ENCODE measurements at regions not wholly inside any gene's neighbourhood (a gene's known extent, or its start where the extent isn't known, plus 50 kb on each side); places are given as distances from the start of the nearest gene placed in this dataset.

GRCh38 chr1:166705376-166706289, 133.6 kb upstream of the POGK start:
- H3K27me3 ChIP-seq (ENCODE audit: control insufficient read depth, insufficient read depth, low read length), result no peaks in the 10 kb centered on the region
- no peak overlapping the region for H3K4me3 ChIP-seq (ENCODE audit: low read depth, low read length)
- DNase-seq (ENCODE audit: low read depth), result no peak
- no peaks in the 10 kb centered on the region for H3K36me3 ChIP-seq (ENCODE audit: control insufficient read depth, insufficient read depth, low read length)
- TF ChIP-seq, protein P1, sequence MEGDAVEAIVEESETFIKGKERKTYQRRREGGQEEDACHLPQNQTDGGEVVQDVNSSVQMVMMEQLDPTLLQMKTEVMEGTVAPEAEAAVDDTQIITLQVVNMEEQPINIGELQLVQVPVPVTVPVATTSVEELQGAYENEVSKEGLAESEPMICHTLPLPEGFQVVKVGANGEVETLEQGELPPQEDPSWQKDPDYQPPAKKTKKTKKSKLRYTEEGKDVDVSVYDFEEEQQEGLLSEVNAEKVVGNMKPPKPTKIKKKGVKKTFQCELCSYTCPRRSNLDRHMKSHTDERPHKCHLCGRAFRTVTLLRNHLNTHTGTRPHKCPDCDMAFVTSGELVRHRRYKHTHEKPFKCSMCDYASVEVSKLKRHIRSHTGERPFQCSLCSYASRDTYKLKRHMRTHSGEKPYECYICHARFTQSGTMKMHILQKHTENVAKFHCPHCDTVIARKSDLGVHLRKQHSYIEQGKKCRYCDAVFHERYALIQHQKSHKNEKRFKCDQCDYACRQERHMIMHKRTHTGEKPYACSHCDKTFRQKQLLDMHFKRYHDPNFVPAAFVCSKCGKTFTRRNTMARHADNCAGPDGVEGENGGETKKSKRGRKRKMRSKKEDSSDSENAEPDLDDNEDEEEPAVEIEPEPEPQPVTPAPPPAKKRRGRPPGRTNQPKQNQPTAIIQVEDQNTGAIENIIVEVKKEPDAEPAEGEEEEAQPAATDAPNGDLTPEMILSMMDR (IDR thresholded peaks at IDR 0.05; ENCODE audit: insufficient read depth, low read length, poor library complexity, severe bottlenecking), result no peak

DNA sequence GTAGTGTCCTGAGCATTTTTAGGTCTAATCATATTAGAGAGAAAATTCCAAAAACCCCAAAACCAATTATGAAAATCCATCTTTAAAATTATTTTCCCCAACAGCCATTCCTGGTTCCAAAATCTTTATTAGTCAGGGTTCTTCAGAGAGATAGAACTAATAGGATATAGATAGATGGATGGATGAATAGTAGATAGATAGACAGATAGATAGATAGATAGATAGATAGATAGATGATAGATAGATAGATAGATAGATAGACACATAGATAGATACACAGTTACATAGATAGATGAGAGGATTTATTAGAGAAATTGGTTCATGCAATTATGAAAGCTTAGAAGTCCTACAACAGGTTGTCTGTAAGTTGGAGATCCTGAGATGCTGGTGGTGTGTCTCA, 122.7 kb upstream of the POGK start:
- no peak for DNase-seq (ENCODE audit: low read depth)
- TF ChIP-seq, protein P1 (IDR thresholded peaks at IDR 0.05; ENCODE audit: insufficient read depth, low read length, poor library complexity, severe bottlenecking), result no peak
- no peak overlapping the region for H3K4me3 ChIP-seq (ENCODE audit: low read depth, low read length)
- H3K27me3 ChIP-seq (ENCODE audit: control insufficient read depth, insufficient read depth, low read length), result no peaks in the 10 kb centered on the region
- H3K36me3 ChIP-seq (ENCODE audit: control insufficient read depth, insufficient read depth, low read length), result no peaks in the 10 kb centered on the region

DNA sequence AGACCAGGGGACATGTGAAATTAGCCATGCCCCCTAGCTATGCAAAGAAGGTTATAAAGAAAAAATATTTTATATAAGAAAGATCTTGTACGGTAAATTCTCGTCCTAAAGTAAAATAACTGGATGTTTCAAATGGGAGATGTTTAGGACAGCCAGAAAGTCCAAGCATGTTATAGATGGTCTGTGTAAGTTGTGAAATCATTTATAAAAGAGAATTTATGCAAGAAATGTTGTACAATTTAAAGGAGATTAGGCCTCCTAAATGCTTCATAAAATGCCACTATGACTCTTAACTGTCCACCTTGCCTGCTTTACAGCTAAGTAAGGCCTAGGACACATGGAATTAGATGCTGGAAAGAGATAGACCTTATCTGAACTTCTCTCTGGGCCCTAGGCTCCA, 118.1 kb upstream of the POGK start:
- no peak for DNase-seq (ENCODE audit: low read depth)
- Histone ChIP-seq H3K4me3 (ENCODE audit: low read depth, low read length) (no peak overlapping the region), H3K36me3 (ENCODE audit: control insufficient read depth, insufficient read depth, low read length) (no peaks in the 10 kb centered on the region), H3K27me3 (ENCODE audit: control insufficient read depth, insufficient read depth, low read length) (no peaks in the 10 kb centered on the region)
- TF ChIP-seq, protein P1 (IDR thresholded peaks at IDR 0.05; ENCODE audit: insufficient read depth, low read length, poor library complexity, severe bottlenecking), result no peak

GRCh38 chr1:166730299-166730888, 108.9 kb upstream of the POGK start:
- Histone ChIP-seq H3K36me3 (ENCODE audit: control insufficient read depth, insufficient read depth, low read length) (no peaks in the 10 kb centered on the region), H3K27me3 (ENCODE audit: control insufficient read depth, insufficient read depth, low read length) (no peaks in the 10 kb centered on the region), H3K4me3 (ENCODE audit: low read depth, low read length) (no peak overlapping the region)
- DNase-seq (ENCODE audit: low read depth), result no peak
- TF ChIP-seq, protein P1 (IDR thresholded peaks at IDR 0.05; ENCODE audit: insufficient read depth, low read length, poor library complexity, severe bottlenecking), result no peak

GRCh38 chr1:166738140-166738539, 101.1 kb upstream of the POGK start:
- no peak for DNase-seq (ENCODE audit: low read depth)
- Histone ChIP-seq H3K27me3 (ENCODE audit: control insufficient read depth, insufficient read depth, low read length) (no peaks in the 10 kb centered on the region), H3K36me3 (ENCODE audit: control insufficient read depth, insufficient read depth, low read length) (no peaks in the 10 kb centered on the region), H3K4me3 (ENCODE audit: low read depth, low read length) (no peak overlapping the region)
- TF ChIP-seq, protein P1 (IDR thresholded peaks at IDR 0.05; ENCODE audit: insufficient read depth, low read length, poor library complexity, severe bottlenecking), result no peak
